H1 (cell line): ENCODE measurements at regions not wholly inside any gene's neighbourhood (a gene's known extent, or its start where the extent isn't known, plus 50 kb on each side); places are given as distances from the start of the nearest gene placed in this dataset.

Experiments
- ATF2 ChIP-seq: IDR thresholded peaks from 2 replicates; pipeline ENCODE4 v1.6.1; 2012; ENCODE audit warnings: low read length, inconsistent platforms
- BACH1 ChIP-seq: IDR thresholded peaks from 2 replicates; pipeline ENCODE4 v1.6.1; 2012; ENCODE audit warnings: low read length, improper control_type of control experiment
- BCL11A ChIP-seq, 2 experiments: IDR thresholded peaks; one replicate each; pipeline ENCODE4 v1.6.1; 2011; ENCODE audit warnings: low read depth in 2 of 2, low read length in 2 of 2, mild to moderate bottlenecking in 2 of 2
- CTBP2 ChIP-seq: IDR thresholded peaks from 2 replicates; pipeline ENCODE4 v1.7.0; 2011; ENCODE audit warnings: borderline replicate concordance, mild to moderate bottlenecking, moderate library complexity, mixed read lengths, low read length; ENCODE audit not compliant: insufficient read depth, insufficient read length
- GABPA ChIP-seq: IDR thresholded peaks from 2 replicates; pipeline ENCODE4 v1.6.1; 2011; ENCODE audit warnings: mild to moderate bottlenecking, low read length, moderate library complexity, borderline replicate concordance; ENCODE audit not compliant: insufficient read depth
- SUZ12 ChIP-seq: fragments of 200-600 bp; sonication (generic); IDR thresholded peaks from 2 replicates; pipeline ENCODE4 v1.6.1; 2012; ENCODE audit warnings: mild to moderate bottlenecking, inconsistent platforms, low read length, moderate library complexity, mixed read lengths
- TAF7 ChIP-seq: optimal IDR thresholded peaks from 2 replicates; pipeline ENCODE3; 2011; ENCODE audit warnings: low read depth, mild to moderate bottlenecking, inconsistent platforms, low read length, moderate library complexity, borderline replicate concordance

- TF ChIP-seq ATF2 (no peak), SUZ12 (no peak), GABPA (no peak), CTBP2 (no peak), BCL11A (IDR thresholded peaks at IDR 0.05; ENCODE audit: low read depth in 2 of 2, low read length in 2 of 2) (no peak), BACH1 (no peak), TAF7 (no peak)
Measured at GRCh38 chr7:142546452-142546851, 202.8 kb upstream of the PRSS1 start (continued).
